ENCODE measurements at regions not wholly inside any gene's neighbourhood (a gene's known extent, or its start where the extent isn't known, plus 50 kb on each side); places are given as distances from the start of the nearest gene placed in this dataset.

DNA sequence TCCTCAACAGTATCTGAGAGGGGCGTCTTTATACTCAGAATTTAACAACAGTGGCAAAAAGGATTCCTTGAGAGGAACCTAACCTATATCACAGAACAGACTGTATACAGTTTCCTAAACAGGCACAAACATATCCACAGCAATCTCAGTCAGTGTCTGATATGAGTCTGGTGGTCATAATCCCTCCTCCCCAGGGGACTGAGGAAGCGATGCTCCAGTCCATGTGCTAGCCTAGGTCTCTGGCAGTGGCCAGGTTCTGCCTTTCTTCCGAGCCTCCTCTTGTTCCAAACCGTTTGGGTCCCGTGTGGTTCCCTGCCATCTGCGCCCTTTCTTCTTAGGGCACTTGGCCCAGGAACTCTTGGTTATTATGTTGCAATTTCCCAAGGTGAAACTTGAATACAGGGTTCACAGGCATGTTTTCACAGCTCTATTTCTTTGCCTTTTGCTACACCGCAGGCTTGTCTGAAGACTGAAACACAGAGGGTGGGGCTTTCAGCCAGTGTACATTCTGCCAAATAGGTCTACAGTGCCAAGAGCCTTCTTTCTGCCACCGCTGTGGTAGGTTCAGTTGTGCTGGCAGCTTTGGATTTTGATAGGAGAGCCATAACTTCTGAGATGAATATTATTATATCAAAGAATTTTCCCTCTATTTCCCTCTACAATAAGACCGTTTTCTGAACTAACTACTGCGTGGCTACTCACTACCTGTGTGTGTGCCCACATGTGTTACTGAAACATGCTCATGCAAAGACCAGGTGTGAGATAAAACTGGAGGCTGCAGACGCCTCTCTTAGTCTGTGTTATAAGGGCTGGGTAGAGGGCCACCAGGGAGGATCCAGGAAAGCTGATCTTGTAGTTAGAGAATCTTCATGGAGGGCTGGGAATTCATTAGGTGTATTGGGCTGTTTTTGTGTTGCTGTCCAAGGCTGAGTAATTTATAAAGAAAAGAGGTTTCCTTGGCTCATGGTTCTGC, 75.0 kb upstream of the HAAO start:
- no peak for TF ChIP-seq STAT3 (IDR thresholded peaks at IDR 0.05; ENCODE audit: low read depth, low read length)
- no peak for TF ChIP-seq CTCF (IDR thresholded peaks at IDR 0.05 in 2 of 3, conservative IDR thresholded peaks at IDR 0.05 in 1 of 3; ENCODE audit: control insufficient read depth in 2 of 3, extremely low read depth in 1 of 3, insufficient read depth in 1 of 3, low read depth in 3 of 3, low read length in 3 of 3)
- TF ChIP-seq SREBF1 (IDR thresholded peaks at IDR 0.05; ENCODE audit: low read length), result no peak
- TF ChIP-seq RCOR1 (conservative IDR thresholded peaks at IDR 0.05; ENCODE audit: low read depth, low read length), result no peak
- no peak for TF ChIP-seq JUND (IDR thresholded peaks at IDR 0.05; ENCODE audit: low read depth, low read length)
- no peak for TF ChIP-seq REST (IDR thresholded peaks at IDR 0.05; ENCODE audit: low read depth, low read length)
- TF ChIP-seq, protein P1, sequence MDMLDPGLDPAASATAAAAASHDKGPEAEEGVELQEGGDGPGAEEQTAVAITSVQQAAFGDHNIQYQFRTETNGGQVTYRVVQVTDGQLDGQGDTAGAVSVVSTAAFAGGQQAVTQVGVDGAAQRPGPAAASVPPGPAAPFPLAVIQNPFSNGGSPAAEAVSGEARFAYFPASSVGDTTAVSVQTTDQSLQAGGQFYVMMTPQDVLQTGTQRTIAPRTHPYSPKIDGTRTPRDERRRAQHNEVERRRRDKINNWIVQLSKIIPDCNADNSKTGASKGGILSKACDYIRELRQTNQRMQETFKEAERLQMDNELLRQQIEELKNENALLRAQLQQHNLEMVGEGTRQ (IDR thresholded peaks at IDR 0.05; ENCODE audit: borderline replicate concordance, low read depth, low read length), result no peak
- TF ChIP-seq, protein P2, sequence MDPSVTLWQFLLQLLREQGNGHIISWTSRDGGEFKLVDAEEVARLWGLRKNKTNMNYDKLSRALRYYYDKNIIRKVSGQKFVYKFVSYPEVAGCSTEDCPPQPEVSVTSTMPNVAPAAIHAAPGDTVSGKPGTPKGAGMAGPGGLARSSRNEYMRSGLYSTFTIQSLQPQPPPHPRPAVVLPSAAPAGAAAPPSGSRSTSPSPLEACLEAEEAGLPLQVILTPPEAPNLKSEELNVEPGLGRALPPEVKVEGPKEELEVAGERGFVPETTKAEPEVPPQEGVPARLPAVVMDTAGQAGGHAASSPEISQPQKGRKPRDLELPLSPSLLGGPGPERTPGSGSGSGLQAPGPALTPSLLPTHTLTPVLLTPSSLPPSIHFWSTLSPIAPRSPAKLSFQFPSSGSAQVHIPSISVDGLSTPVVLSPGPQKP (IDR thresholded peaks at IDR 0.05; ENCODE audit: low read depth, low read length), result no peak
- no peak for TF ChIP-seq ATF2 (IDR thresholded peaks at IDR 0.05; ENCODE audit: low read length)
- no peak for TF ChIP-seq GATAD2B (conservative IDR thresholded peaks at IDR 0.05; ENCODE audit: low read depth)
- TF ChIP-seq ZNF207 (IDR thresholded peaks at IDR 0.05; ENCODE audit: borderline replicate concordance), result no peak
- TF ChIP-seq NFYB (IDR thresholded peaks at IDR 0.05; ENCODE audit: insufficient read depth, low read depth, low read length), result no peak
- no peak for TF ChIP-seq SUPT20H (IDR thresholded peaks at IDR 0.05; ENCODE audit: borderline replicate concordance, control insufficient read depth, low read depth, low read length)
- no peak for TF ChIP-seq ZNF24 (IDR thresholded peaks at IDR 0.05)
